ENCODE measurements at regions not wholly inside any gene's neighbourhood (a gene's known extent, or its start where the extent isn't known, plus 50 kb on each side); places are given as distances from the start of the nearest gene placed in this dataset.
A peak's percentile ranks its signal among the peaks of the same experiment; 100 is the strongest.
"Not testable (repeated sequence)": the region's sequence is repeated elsewhere in the genome, so short reads cannot be mapped to it uniquely, and the experiment has no call there.

GRCh38 chr2:234249873-234250272, 199.4 kb downstream of the SPP2 start:
- Histone ChIP-seq H3K4me3 (no peak overlapping the region), H3K27ac (no peak overlapping the region)

GRCh38 chr2:234249034-234249735, 198.7 kb downstream of the SPP2 start:
- H4K20me1 ChIP-seq: no peaks in the 10 kb centered on the region
- H3K9me3 ChIP-seq (replicated peaks in 1 of 11): peaks cover 10 to 25% (median 20%) of the 10 kb centered on the region in 11 experiments; a peak in 21 of 22 replicates
- H3K27me3 ChIP-seq: no peaks in the 10 kb centered on the region
- TF ChIP-seq Cebpa-rat (IDR thresholded peaks at IDR 0.05): no peak
- no peak overlapping the region for H3K4me3 ChIP-seq
- H3K36me3 ChIP-seq: peaks cover 0 to 9% (median 0%) of the 10 kb centered on the region in 11 experiments; a peak in 1 of 22 replicates
- H3K9ac ChIP-seq: no peak overlapping the region
- no peak overlapping the region for H3K27ac ChIP-seq
- H3K4me1 ChIP-seq: peaks cover under 1 to 25% (median 16%) of the 10 kb centered on the region in 10 experiments; a peak in 18 of 20 replicates
- H3K4me2 ChIP-seq: peak overlapping the region in 2 of 11 experiments; percentile 10 to 37; a peak in 4 of 22 replicates

More at GRCh38 chr2:234249873-234250272, 199.4 kb downstream of the SPP2 start:
- Histone ChIP-seq H3K9ac (no peak overlapping the region), H3K9me3 (replicated peaks in 1 of 11) (peaks cover 10 to 25% (median 20%) of the 10 kb centered on the region in 11 experiments; a peak in 21 of 22 replicates), H4K20me1 (no peaks in the 10 kb centered on the region), H3K27me3 (no peaks in the 10 kb centered on the region), H3K36me3 (peaks cover 0 to 9% (median 0%) of the 10 kb centered on the region in 11 experiments; a peak in 1 of 22 replicates), H3K4me2 (no peak overlapping the region; a peak in 1 of 22 replicates), H3K4me1 (peaks cover 0 to 22% (median 14%) of the 10 kb centered on the region in 10 experiments; a peak in 12 of 20 replicates)
- TF ChIP-seq Cebpa-rat (IDR thresholded peaks at IDR 0.05): no peak

GRCh38 chr2:234248213-234248710, 197.8 kb downstream of the SPP2 start:
- H4K20me1 ChIP-seq, H3K27me3 ChIP-seq, H3K27ac ChIP-seq, H3K4me3 ChIP-seq, H3K36me3 ChIP-seq, H3K9ac ChIP-seq: not testable (repeated sequence)
- Histone ChIP-seq H3K4me2 (peak overlapping the region in 1 of 11 experiments; percentile 37; a peak in 1 of 22 replicates), H3K4me1 (peaks cover 6 to 33% (median 23%) of the 10 kb centered on the region in 10 experiments; a peak in 18 of 20 replicates), H3K9me3 (replicated peaks in 1 of 11) (peaks cover 10 to 25% (median 20%) of the 10 kb centered on the region in 11 experiments; a peak in 21 of 22 replicates)

GRCh38 chr2:234247453-234248180, 197.1 kb downstream of the SPP2 start:
- Histone ChIP-seq H3K4me3 (no peak overlapping the region), H3K9ac (no peak overlapping the region), H3K27ac (no peak overlapping the region), H3K4me2 (no peak overlapping the region), H3K36me3 (peaks cover 0 to 9% (median 0%) of the 10 kb centered on the region in 11 experiments; a peak in 1 of 22 replicates), H3K9me3 (replicated peaks in 1 of 11) (peaks cover 10 to 25% (median 20%) of the 10 kb centered on the region in 11 experiments; a peak in 21 of 22 replicates), H4K20me1 (no peaks in the 10 kb centered on the region), H3K4me1 (peaks cover 6 to 35% (median 23%) of the 10 kb centered on the region in 10 experiments; a peak in 18 of 20 replicates), H3K27me3 (no peaks in the 10 kb centered on the region)
- no peak for TF ChIP-seq Cebpa-rat (IDR thresholded peaks at IDR 0.05)

- peaks cover 10 to 25% (median 20%) of the 10 kb centered on the region in 11 experiments; a peak in 21 of 22 replicates for H3K9me3 ChIP-seq (replicated peaks in 1 of 11)
- H4K20me1 ChIP-seq: no peaks in the 10 kb centered on the region
- no peak overlapping the region for H3K4me3 ChIP-seq
- H3K4me1 ChIP-seq: peaks cover 6 to 40% (median 20%) of the 10 kb centered on the region in 10 experiments; a peak in 17 of 20 replicates
- no peak for TF ChIP-seq Cebpa-rat (IDR thresholded peaks at IDR 0.05)
- no peak overlapping the region for H3K9ac ChIP-seq
- H3K36me3 ChIP-seq: peaks cover 0 to 9% (median 0%) of the 10 kb centered on the region in 11 experiments; a peak in 1 of 22 replicates
- no peak overlapping the region for H3K27ac ChIP-seq
- H3K27me3 ChIP-seq: no peaks in the 10 kb centered on the region
- H3K4me2 ChIP-seq: peak overlapping the region in 4 of 11 experiments; percentile 33 to 48 (median 42); a peak in 9 of 22 replicates
These were observed 195.4 kb downstream of the SPP2 start for GRCh38 chr2:234245945-234246344.

GRCh38 chr2:234243871-234244565, 193.5 kb downstream of the SPP2 start:
- H3K4me2 ChIP-seq: peak overlapping the region; percentile 38 to 77 (median 72)
- no peaks in the 10 kb centered on the region for H3K27me3 ChIP-seq
- H3K27ac ChIP-seq: no peak overlapping the region; a peak in 1 of 22 replicates
- H4K20me1 ChIP-seq: no peaks in the 10 kb centered on the region
- H3K4me3 ChIP-seq: peak overlapping the region in 2 of 10 experiments; percentile 5 to 24; a peak in 3 of 20 replicates
- TF ChIP-seq Cebpa-rat (IDR thresholded peaks at IDR 0.05): no peak
- peaks cover 14 to 28% (median 22%) of the 10 kb centered on the region in 11 experiments; a peak in 21 of 22 replicates for H3K9me3 ChIP-seq (replicated peaks in 1 of 11)
- peaks cover 6 to 35% (median 17%) of the 10 kb centered on the region in 10 experiments; a peak in 17 of 20 replicates for H3K4me1 ChIP-seq
- H3K36me3 ChIP-seq: peaks cover 0 to 9% (median 0%) of the 10 kb centered on the region in 11 experiments; a peak in 1 of 22 replicates
- H3K9ac ChIP-seq: peak overlapping the region in 6 of 11 experiments; percentile 5 to 58 (median 45); a peak in 6 of 22 replicates

- no peak overlapping the region; a peak in 1 of 22 replicates for H3K4me2 ChIP-seq
- no peak overlapping the region for H3K27ac ChIP-seq
- TF ChIP-seq Cebpa-rat (IDR thresholded peaks at IDR 0.05): no peak
- H4K20me1 ChIP-seq: no peaks in the 10 kb centered on the region
- peaks cover 6 to 27% (median 14%) of the 10 kb centered on the region in 10 experiments; a peak in 17 of 20 replicates for H3K4me1 ChIP-seq
- peaks cover 0 to 2% (median 0%) of the 10 kb centered on the region in 11 experiments; a peak in 1 of 22 replicates for H3K36me3 ChIP-seq
- H3K9me3 ChIP-seq (replicated peaks in 1 of 11): peaks cover 2 to 14% (median 9%) of the 10 kb centered on the region in 11 experiments; a peak in 21 of 22 replicates
- H3K9ac ChIP-seq: no peak overlapping the region
- no peaks in the 10 kb centered on the region for H3K27me3 ChIP-seq
- no peak overlapping the region for H3K4me3 ChIP-seq
These were observed 191.9 kb downstream of the SPP2 start for GRCh38 chr2:234242459-234242836.
